GM23338 (cell line): ENCODE measurements at regions not wholly inside any gene's neighbourhood (a gene's known extent, or its start where the extent isn't known, plus 50 kb on each side); places are given as distances from the start of the nearest gene placed in this dataset.
A peak's percentile ranks its signal among the peaks of the same experiment; 100 is the strongest.

Source experiments
- ATAC-seq: fragments of 200-7000 bp; cut with Tn5 transposase; 3 replicates; pipeline ENCODE4 v1.9.1; 2020
- DNase-seq: peaks from one replicate; pipeline ENCODE4 v3.0.0-alpha.2; 2015; ENCODE audit warnings: low spot score
- H2AFZ ChIP-seq: fragments of 200-600 bp; sonication (generic); 2 replicates; pipeline ENCODE4 v1.8.0; 2016; ENCODE audit warnings: antibody characterized with exemption, mild to moderate bottlenecking, moderate library complexity
- H3F3A ChIP-seq: fragments of 200-600 bp; sonication (generic); replicated peaks from 2 replicates; pipeline ENCODE4 v1.8.0; 2017; ENCODE audit warnings: antibody characterized with exemption, mixed run types, low read depth
- H3K27ac ChIP-seq: fragments of 200-600 bp; sonication (generic); 2 replicates; pipeline ENCODE4 v1.6.1; 2016; ENCODE audit warnings: low read depth
- H3K27me3 ChIP-seq: fragments of 200-600 bp; sonication (generic); 2 replicates; pipeline ENCODE4 v1.8.0; 2016; ENCODE audit warnings: mild to moderate bottlenecking, mixed run types, moderate library complexity; ENCODE audit not compliant: insufficient read depth
- H3K36me3 ChIP-seq: fragments of 200-600 bp; sonication (generic); 2 replicates; pipeline ENCODE4 v1.8.0; 2016; ENCODE audit warnings: mild to moderate bottlenecking; ENCODE audit not compliant: insufficient read depth
- H3K4me1 ChIP-seq: fragments of 200-600 bp; sonication (generic); 2 replicates; pipeline ENCODE4 v1.8.0; 2016; ENCODE audit warnings: mild to moderate bottlenecking, moderate library complexity; ENCODE audit not compliant: insufficient read depth
- H3K4me2 ChIP-seq: fragments of 200-600 bp; sonication (generic); 2 replicates; pipeline ENCODE4 v1.7.1; 2017; ENCODE audit warnings: mixed run types
- H3K4me3 ChIP-seq: fragments of 200-600 bp; sonication (generic); 2 replicates; pipeline ENCODE4 v1.6.1; 2016; ENCODE audit warnings: mixed run types
- H3K79me2 ChIP-seq: fragments of 200-600 bp; sonication (generic); replicated peaks from 2 replicates; pipeline ENCODE4 v1.8.0; 2017; ENCODE audit warnings: mild to moderate bottlenecking; ENCODE audit not compliant: insufficient read depth
- H3K9me2 ChIP-seq: fragments of 200-600 bp; sonication (generic); 2 replicates; pipeline ENCODE4 v1.8.0; 2017; ENCODE audit not compliant: insufficient read depth
- H4K20me1 ChIP-seq: fragments of 200-600 bp; sonication (generic); replicated peaks from 2 replicates; pipeline ENCODE4 v1.8.0; 2017; ENCODE audit warnings: mild to moderate bottlenecking; ENCODE audit not compliant: insufficient read depth
- H3K27ac Mint-ChIP-seq: 2 replicates; pipeline ENCODE4 v1.8.0; 2020; ENCODE audit warnings: inconsistent platforms, mild to moderate bottlenecking, moderate library complexity, mixed read lengths
- H3K27me3 Mint-ChIP-seq: 3 replicates; pipeline ENCODE4 v1.8.0; 2022; ENCODE audit warnings: low read depth, mild to moderate bottlenecking, moderate library complexity, mixed read lengths, inconsistent platforms; ENCODE audit not compliant: insufficient read depth, poor library complexity
- H3K36me3 Mint-ChIP-seq: 3 replicates; pipeline ENCODE4 v1.8.0; 2021; ENCODE audit warnings: low read depth, mild to moderate bottlenecking, inconsistent platforms, moderate library complexity, mixed read lengths
- H3K4me1 Mint-ChIP-seq: 3 replicates; pipeline ENCODE4 v1.8.0; 2020; ENCODE audit warnings: mild to moderate bottlenecking, inconsistent platforms, mixed read lengths
- H3K4me3 Mint-ChIP-seq: 3 replicates; pipeline ENCODE4 v1.8.0; 2021; ENCODE audit warnings: moderate library complexity, mild to moderate bottlenecking, inconsistent platforms, mixed read lengths
- H3K9me3 Mint-ChIP-seq: 3 replicates; pipeline ENCODE4 v1.8.0; 2020; ENCODE audit warnings: moderate library complexity, mild to moderate bottlenecking, inconsistent platforms, mixed read lengths
- CTCF ChIP-seq, 2 experiments: fragments of 200-600 bp in 1 of 2; sonication (generic) in 1 of 2; conservative IDR thresholded peaks; 2 replicates each; pipeline versions ENCODE4 v1.5.1 to v1.6.1; 2016 to 2017; ENCODE audit warnings: antibody characterized with exemption in 2 of 2, low read depth in 2 of 2, mild to moderate bottlenecking in 2 of 2, moderate library complexity in 1 of 2
- JUNB ChIP-seq: IDR thresholded peaks from one replicate; pipeline ENCODE4 v1.6.1; 2016; ENCODE audit warnings: antibody characterized with exemption; ENCODE audit not compliant: unreplicated experiment
- ZNF462 ChIP-seq: fragments of 250-450 bp; sonication (Bioruptor Pico); IDR thresholded peaks from 2 replicates; pipeline ENCODE4 v1.5.0; 2020; ENCODE audit warnings: mild to moderate bottlenecking, moderate library complexity

DNA sequence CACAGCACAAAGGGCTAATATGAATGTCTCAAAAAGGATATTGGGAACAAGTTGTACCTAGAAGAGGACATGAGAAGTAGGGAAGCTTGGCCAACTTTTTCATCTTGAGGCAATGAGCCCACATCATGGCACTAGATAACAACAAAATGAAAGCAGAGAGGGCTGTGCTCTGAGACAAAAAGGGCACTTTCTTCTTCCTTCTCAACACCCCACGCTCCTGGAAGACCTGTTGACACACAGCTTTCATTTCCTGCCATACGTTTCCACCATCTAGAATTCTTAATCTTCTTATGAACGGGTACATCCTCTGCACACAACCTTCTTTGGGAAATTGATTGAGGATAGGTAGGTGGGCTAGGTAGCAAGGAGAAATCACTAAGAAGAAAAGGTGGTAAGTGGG lies 187.8 kb upstream of the STXBP5 start (continued):
- no peak for TF ChIP-seq ZNF462 (CRISPR knock-in tag)

DNA sequence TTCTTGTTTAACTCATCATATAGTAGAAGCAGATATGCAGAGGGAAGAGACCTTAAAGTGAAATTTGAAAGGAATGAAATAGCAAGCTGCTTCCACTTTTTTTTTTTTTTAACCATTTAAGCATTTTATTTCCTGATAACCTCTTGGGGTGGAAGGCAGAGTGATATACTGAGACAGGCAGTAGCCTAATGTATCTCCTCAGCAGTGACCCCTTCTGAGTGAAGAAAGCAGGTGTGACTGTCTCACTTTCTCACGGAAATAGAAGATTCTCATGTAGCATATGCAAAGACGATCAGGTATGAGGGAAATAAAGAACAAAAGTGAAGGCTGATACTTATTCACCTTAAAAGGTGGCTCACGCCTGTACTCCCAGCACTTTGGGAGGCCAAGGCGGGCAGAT lies 187.1 kb upstream of the STXBP5 start:
- Histone ChIP-seq H3K27ac (no peak overlapping the region), H3K27me3 (no peaks in the 10 kb centered on the region), H3K79me2 (no peaks in the 10 kb centered on the region), H3K9me2 (no peaks in the 10 kb centered on the region; the same call in 1 of the 2 replicates), H3K4me1 (no peaks in the 10 kb centered on the region), H3K36me3 (no peaks in the 10 kb centered on the region), H4K20me1 (no peaks in the 10 kb centered on the region), H3F3A (no peaks in the 10 kb centered on the region), H2AFZ (no peak overlapping the region; the same call in 1 of the 2 replicates), H3K4me2 (no peak overlapping the region), H3K4me3 (no peak overlapping the region)
- no peak overlapping the region for H3K4me3 Mint-ChIP-seq
- no peak overlapping the region for H3K27ac Mint-ChIP-seq
- no peaks in the 10 kb centered on the region for H3K9me3 Mint-ChIP-seq
- no peaks in the 10 kb centered on the region for H3K4me1 Mint-ChIP-seq
- TF ChIP-seq JUNB = no peak
- peak in 1 of 2 experiments; percentile 31; a peak in 1 of 4 replicates for TF ChIP-seq CTCF (conservative IDR thresholded peaks at IDR 0.05; ENCODE audit: low read depth in 2 of 2)
- DNase-seq (peak; percentile 12), ATAC-seq (peak; percentile 53)
- no peaks in the 10 kb centered on the region for H3K27me3 Mint-ChIP-seq
- H3K36me3 Mint-ChIP-seq = no peaks in the 10 kb centered on the region
